GM23338 (cell line): ENCODE measurements at regions not wholly inside any gene's neighbourhood (a gene's known extent, or its start where the extent isn't known, plus 50 kb on each side); places are given as distances from the start of the nearest gene placed in this dataset.

Experiments used
- CREB1 ChIP-seq: fragments of 250-450 bp; sonication (Bioruptor Pico); IDR thresholded peaks from 2 replicates; pipeline ENCODE4 v1.5.0; 2020; ENCODE audit warnings: low read depth, mild to moderate bottlenecking, moderate library complexity
- EZH2 ChIP-seq: fragments of 200-600 bp; sonication (generic); IDR thresholded peaks from one replicate; pipeline ENCODE4 v1.8.0; 2017; ENCODE audit warnings: antibody characterized with exemption, mild to moderate bottlenecking, low read depth; ENCODE audit not compliant: unreplicated experiment
- EZH2phosphoT487 ChIP-seq: fragments of 200-600 bp; sonication (generic); IDR thresholded peaks from one replicate; pipeline ENCODE4 v1.8.1; 2018; ENCODE audit warnings: antibody characterized with exemption; ENCODE audit not compliant: unreplicated experiment
- JUNB ChIP-seq: IDR thresholded peaks from one replicate; pipeline ENCODE4 v1.6.1; 2016; ENCODE audit warnings: antibody characterized with exemption; ENCODE audit not compliant: unreplicated experiment
- POLR2AphosphoS5 ChIP-seq: IDR thresholded peaks from 2 replicates; pipeline ENCODE4 v1.6.1; 2016; ENCODE audit warnings: antibody characterized with exemption, low read depth
- STAT1 ChIP-seq: IDR thresholded peaks from one replicate; pipeline ENCODE4 v1.6.1; 2016; ENCODE audit warnings: antibody characterized with exemption; ENCODE audit not compliant: unreplicated experiment
- ZNF331 ChIP-seq: fragments of 250-450 bp; sonication (Bioruptor Pico); IDR thresholded peaks from 2 replicates; pipeline ENCODE4 v1.5.0; 2020; ENCODE audit warnings: low read depth, mild to moderate bottlenecking, moderate library complexity
- TF ChIP-seq, protein P1 (sequence below), 2 experiments: fragments of 200-600 bp in 1 of 2; sonication (generic) in 1 of 2; conservative IDR thresholded peaks; 2 replicates each; pipeline versions ENCODE4 v1.5.1 to v1.6.1; 2016 to 2017; ENCODE audit warnings: antibody characterized with exemption in 2 of 2, low read depth in 2 of 2, mild to moderate bottlenecking in 2 of 2, moderate library complexity in 1 of 2
- TF ChIP-seq, protein P2 (sequence below): IDR thresholded peaks from one replicate; pipeline ENCODE4 v1.6.1; 2018; ENCODE audit warnings: antibody characterized with exemption; ENCODE audit not compliant: unreplicated experiment

DNA sequence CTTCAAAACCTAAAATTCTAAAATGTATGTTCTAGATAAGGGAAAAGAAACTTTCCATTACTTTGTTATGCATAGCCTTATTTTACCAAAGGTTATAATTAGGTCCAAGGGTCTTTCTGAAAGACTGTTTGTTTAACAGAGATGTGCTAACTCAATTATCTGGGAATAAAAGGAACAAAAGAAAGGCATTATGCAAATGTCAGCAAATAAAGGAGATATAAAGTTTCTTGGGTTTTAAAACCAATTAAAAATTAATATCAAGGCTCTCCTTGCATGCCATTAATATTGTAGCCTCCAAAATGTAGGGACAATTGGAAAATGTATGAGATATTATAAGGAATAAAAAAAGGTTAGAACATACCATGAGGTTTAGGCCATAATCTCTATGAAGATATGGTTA, 87.8 kb upstream of the DOCK10 start:
- TF ChIP-seq, protein P1, sequence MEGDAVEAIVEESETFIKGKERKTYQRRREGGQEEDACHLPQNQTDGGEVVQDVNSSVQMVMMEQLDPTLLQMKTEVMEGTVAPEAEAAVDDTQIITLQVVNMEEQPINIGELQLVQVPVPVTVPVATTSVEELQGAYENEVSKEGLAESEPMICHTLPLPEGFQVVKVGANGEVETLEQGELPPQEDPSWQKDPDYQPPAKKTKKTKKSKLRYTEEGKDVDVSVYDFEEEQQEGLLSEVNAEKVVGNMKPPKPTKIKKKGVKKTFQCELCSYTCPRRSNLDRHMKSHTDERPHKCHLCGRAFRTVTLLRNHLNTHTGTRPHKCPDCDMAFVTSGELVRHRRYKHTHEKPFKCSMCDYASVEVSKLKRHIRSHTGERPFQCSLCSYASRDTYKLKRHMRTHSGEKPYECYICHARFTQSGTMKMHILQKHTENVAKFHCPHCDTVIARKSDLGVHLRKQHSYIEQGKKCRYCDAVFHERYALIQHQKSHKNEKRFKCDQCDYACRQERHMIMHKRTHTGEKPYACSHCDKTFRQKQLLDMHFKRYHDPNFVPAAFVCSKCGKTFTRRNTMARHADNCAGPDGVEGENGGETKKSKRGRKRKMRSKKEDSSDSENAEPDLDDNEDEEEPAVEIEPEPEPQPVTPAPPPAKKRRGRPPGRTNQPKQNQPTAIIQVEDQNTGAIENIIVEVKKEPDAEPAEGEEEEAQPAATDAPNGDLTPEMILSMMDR (conservative IDR thresholded peaks at IDR 0.05; ENCODE audit: low read depth in 2 of 2) = no peak
- TF ChIP-seq ZNF331 (CRISPR knock-in tag) (no peak), STAT1 (no peak), POLR2AphosphoS5 (no peak), EZH2 (no peak), JUNB (no peak), CREB1 (CRISPR knock-in tag) (no peak), EZH2phosphoT487 (no peak)
- TF ChIP-seq, protein P2, sequence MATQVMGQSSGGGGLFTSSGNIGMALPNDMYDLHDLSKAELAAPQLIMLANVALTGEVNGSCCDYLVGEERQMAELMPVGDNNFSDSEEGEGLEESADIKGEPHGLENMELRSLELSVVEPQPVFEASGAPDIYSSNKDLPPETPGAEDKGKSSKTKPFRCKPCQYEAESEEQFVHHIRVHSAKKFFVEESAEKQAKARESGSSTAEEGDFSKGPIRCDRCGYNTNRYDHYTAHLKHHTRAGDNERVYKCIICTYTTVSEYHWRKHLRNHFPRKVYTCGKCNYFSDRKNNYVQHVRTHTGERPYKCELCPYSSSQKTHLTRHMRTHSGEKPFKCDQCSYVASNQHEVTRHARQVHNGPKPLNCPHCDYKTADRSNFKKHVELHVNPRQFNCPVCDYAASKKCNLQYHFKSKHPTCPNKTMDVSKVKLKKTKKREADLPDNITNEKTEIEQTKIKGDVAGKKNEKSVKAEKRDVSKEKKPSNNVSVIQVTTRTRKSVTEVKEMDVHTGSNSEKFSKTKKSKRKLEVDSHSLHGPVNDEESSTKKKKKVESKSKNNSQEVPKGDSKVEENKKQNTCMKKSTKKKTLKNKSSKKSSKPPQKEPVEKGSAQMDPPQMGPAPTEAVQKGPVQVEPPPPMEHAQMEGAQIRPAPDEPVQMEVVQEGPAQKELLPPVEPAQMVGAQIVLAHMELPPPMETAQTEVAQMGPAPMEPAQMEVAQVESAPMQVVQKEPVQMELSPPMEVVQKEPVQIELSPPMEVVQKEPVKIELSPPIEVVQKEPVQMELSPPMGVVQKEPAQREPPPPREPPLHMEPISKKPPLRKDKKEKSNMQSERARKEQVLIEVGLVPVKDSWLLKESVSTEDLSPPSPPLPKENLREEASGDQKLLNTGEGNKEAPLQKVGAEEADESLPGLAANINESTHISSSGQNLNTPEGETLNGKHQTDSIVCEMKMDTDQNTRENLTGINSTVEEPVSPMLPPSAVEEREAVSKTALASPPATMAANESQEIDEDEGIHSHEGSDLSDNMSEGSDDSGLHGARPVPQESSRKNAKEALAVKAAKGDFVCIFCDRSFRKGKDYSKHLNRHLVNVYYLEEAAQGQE = no peak
